Muscle layer of duodenum (tissue), 2 donors: ENCODE measurements at regions not wholly inside any gene's neighbourhood (a gene's known extent, or its start where the extent isn't known, plus 50 kb on each side); places are given as distances from the start of the nearest gene placed in this dataset.
A peak's percentile ranks its signal among the peaks of the same experiment; 100 is the strongest.

Source experiments
- H3K27ac ChIP-seq: one replicate; pipeline ENCODE4 v1.7.0; 2013; ENCODE audit warnings: mild to moderate bottlenecking, low read length
- H3K27me3 ChIP-seq: one replicate; pipeline ENCODE4 v1.7.0; 2013; ENCODE audit warnings: low read depth, mild to moderate bottlenecking, control low read depth, low read length
- H3K36me3 ChIP-seq, 2 donors: one replicate each; pipeline ENCODE4 v1.7.0; 2013; ENCODE audit warnings: low read length in 2 of 2, control low read depth in 1 of 2, mild to moderate bottlenecking in 1 of 2; ENCODE audit not compliant: insufficient read depth in 2 of 2, control insufficient read depth in 1 of 2
- H3K4me1 ChIP-seq, 2 donors: one replicate each; pipeline ENCODE4 v1.7.0; 2013; ENCODE audit warnings: low read length in 2 of 2, mild to moderate bottlenecking in 2 of 2, control low read depth in 1 of 2, moderate library complexity in 1 of 2; ENCODE audit not compliant: insufficient read depth in 2 of 2, control insufficient read depth in 1 of 2
- H3K4me3 ChIP-seq, 2 donors: one replicate each; pipeline ENCODE4 v1.7.0; 2013; ENCODE audit warnings: low read length in 2 of 2, low read depth in 1 of 2, mild to moderate bottlenecking in 1 of 2
- H3K9me3 ChIP-seq, 2 donors: one replicate each; pipeline ENCODE4 v1.7.0; 2013; ENCODE audit warnings: low read length in 2 of 2, control low read depth in 1 of 2, mild to moderate bottlenecking in 1 of 2; ENCODE audit not compliant: control insufficient read depth in 1 of 2
- donor health status: healthy.

DNA sequence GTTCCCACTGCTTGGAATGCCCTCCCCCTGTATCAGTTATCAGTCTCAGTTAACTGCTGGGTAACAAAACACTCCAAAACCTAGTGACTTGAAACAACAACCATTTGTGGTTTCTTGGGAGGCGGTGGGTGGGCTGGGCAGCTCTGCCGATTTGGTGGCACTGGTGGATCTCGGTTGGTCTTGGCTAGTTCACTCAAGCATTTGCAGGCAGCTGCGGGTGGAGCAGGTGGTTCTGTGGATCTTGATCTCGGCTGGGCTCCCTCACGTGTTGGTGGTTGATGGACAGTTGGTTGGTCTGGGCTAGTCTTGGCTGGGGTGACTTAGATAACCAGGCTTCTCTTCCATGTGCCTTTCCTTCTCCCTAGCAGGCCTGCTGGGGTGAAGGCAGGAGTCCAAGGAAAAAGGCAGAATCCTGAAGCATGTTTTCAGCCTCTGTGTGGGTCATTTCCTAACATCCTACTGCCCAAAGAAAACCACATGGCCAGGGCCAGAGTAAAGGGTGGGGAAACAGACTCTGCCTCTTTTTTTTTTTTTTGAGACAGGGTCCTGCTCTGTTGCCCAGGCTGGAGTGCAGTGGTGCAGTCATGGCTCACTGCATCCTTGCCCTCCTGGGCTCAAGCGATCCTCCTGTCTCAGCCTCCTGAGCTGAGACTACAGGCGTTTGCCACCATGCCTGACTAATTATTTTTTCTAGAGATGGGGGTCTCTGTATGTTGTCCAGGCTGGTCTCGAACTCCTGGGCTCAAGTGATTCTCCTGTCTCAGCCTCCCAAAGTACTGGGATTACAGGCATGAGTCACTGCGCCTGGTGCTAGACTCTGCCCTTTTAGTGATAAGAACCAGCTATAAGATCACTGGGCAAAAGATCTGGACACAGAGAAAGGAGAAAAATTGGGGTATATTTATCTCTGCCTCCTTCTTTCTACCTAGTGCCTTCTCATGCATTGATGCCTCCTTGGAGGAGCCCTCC lies 183.7 kb downstream of the RGS3 start:
- no peak overlapping the region for H3K27ac ChIP-seq
- no peaks in the 10 kb centered on the region for H3K27me3 ChIP-seq
- H3K36me3 ChIP-seq = no peaks in the 10 kb centered on the region
- H3K9me3 ChIP-seq = no peaks in the 10 kb centered on the region
- peaks cover 0 to 6% of the 10 kb centered on the region in 2 donors for H3K4me1 ChIP-seq
- no peak overlapping the region for H3K4me3 ChIP-seq

DNA sequence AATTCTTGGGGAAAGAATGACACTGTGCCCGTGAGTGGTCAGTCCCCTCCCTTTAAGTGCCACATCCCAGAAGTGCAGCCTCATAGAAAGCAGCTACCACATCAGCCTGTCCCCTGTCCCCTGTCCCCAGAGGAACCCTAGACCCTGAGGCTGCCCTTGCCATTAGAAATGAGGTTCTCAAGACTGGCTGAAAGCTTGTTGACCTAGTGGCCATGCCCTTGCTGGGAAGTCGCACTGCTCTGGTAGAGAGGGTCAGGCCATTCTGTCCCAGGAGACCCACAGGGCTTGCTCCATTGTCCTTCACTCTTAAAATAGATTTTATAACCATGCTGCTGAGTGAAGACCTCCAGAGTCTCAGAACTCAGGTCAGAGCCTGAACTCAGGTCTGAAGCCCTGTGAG lies 184.5 kb downstream of the RGS3 start:
- Histone ChIP-seq H3K36me3 (no peaks in the 10 kb centered on the region), H3K4me1 (peaks cover 0 to 6% of the 10 kb centered on the region in 2 donors), H3K27ac (no peak overlapping the region), H3K4me3 (no peak overlapping the region), H3K9me3 (no peaks in the 10 kb centered on the region), H3K27me3 (no peaks in the 10 kb centered on the region)

DNA sequence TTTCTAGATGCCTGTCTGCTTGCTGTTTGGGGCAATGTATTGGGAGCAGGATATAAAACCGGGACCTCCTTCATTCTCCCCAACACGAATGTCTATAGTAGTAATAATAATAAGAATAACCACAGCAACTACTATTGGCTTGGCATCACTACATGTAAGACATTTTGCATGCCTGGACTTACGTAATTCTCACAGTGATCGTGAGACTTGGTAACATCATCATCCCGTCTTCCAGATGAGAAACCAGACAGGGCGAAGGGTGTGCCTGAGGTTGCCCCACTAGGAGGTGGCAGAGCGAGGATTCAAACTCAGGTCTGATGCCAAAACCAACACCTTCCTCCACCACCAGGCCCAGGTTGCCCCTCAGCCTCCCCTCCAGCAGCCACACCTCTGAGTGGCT lies 185.1 kb downstream of the RGS3 start:
- Histone ChIP-seq H3K36me3 (no peaks in the 10 kb centered on the region), H3K4me3 (no peak overlapping the region), H3K27me3 (no peaks in the 10 kb centered on the region), H3K4me1 (peaks cover 0 to 6% of the 10 kb centered on the region in 2 donors), H3K9me3 (no peaks in the 10 kb centered on the region), H3K27ac (no peak overlapping the region)

DNA sequence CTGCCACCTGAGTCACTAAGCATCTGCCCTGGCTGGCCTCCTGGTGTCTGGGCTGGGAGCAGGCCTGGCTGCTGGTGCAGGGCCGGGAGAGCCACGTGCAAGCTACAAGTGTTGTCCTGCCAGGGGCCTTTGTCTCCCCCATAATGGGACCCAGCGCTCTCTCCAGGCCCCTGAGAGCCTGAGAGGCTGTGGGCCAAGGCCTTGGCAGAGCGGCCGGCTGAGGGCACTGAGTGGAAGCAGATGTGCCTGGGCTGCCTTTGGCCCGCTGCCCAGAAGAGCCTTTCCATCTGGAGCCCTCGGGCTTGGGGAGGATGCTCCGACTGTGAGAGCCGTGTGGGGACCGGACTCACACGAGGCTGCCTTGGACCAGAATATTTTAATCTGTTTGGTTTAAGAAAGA lies 185.5 kb downstream of the RGS3 start:
- Histone ChIP-seq H3K4me1 (peaks cover 0 to 6% of the 10 kb centered on the region in 2 donors), H3K4me3 (no peak overlapping the region), H3K27ac (no peak overlapping the region), H3K27me3 (no peaks in the 10 kb centered on the region), H3K36me3 (no peaks in the 10 kb centered on the region), H3K9me3 (no peaks in the 10 kb centered on the region)

DNA sequence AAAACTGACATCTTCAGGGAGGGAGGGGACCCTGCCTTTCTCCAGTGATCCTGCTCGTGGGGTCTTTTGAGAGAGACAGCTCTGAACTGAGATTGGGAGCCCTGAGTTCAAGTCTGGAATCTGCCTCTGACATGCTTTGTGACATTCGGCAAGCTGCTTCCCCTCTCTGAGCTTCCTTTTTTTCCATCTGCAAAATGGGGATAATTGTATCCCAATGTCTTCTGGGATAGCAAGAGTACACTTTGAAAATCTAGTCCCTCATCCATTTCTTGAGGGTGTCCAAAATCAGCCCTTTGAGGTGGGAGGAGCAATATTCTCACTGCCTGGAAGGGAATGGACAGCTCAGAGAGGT lies 186.3 kb downstream of the RGS3 start:
- H3K4me3 ChIP-seq = no peak overlapping the region
- H3K27me3 ChIP-seq = no peaks in the 10 kb centered on the region
- H3K9me3 ChIP-seq = no peaks in the 10 kb centered on the region
- peaks cover 3 to 7% of the 10 kb centered on the region in 2 donors for H3K4me1 ChIP-seq
- no peaks in the 10 kb centered on the region for H3K36me3 ChIP-seq
- no peak overlapping the region for H3K27ac ChIP-seq

DNA sequence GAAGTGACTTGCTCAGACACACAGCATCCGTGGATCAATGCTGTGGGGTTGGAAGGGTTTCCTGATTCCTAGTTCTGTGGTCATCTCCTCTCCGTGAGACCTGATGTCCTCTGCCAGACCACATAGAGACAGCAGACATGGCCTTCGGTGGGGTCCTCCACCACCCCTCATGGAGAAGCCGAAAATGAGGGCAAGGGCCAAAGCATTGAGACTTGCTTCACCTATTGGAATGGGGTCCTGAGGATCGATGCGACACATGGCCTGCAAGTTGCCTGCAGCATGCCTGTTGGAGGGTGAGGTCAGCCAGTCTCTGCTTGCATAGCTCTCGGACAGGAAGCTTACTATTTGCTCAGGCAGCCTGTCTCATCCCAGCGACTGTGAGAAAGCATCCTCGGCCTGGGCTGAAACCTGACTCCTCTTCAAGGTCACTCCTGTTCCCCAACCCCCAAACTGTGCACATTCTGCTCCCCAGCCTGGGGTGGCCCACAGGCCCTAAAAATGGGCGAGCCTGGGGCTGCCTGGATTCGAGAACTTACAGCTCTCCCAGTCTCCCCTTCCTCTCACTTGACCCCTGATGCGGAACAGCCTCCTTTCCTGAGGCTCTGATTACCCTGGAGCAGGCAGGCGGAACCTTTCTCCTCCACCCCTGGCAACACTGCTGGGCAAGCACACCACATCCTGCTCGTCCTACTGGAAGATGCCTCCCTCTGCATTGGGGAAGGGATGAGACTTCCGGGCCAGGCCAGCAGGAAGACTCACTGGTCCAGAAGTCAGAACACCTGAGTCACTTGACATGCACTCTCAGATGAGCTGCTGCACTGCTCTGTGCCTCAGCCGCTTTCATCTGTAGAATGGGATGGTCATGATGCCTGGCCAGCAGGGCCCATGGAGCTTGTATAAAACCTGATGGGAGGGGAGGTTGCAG lies 186.9 kb downstream of the RGS3 start:
- Histone ChIP-seq H3K27ac (no peak overlapping the region), H3K4me1 (peaks cover 3 to 12% of the 10 kb centered on the region in 2 donors), H3K36me3 (no peaks in the 10 kb centered on the region)

DNA sequence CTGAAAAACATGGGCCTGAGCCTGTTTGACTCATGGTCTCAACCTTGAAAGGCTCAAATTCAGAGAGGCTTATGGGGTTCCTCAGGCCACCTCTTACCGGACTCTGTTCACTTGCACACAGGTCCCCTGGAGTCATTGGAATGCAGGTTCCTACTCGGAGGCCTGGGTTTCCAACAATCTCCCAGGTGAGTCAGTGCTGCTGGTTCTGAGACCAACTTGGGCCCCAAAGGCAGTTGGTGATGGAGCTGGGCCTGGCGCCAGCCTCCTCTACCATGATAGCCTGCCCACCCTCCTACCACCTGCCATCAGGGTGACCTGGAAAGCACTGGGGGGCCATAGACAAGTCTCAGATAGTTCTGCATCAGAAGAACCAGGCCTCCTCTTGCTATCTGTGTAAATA lies 188.4 kb downstream of the RGS3 start:
- no peaks in the 10 kb centered on the region for H3K36me3 ChIP-seq
- peaks cover 3 to 12% of the 10 kb centered on the region in 2 donors for H3K4me1 ChIP-seq

More for the DNA sequence above, 186.9 kb downstream of the RGS3 start:
- no peaks in the 10 kb centered on the region for H3K27me3 ChIP-seq
- no peak overlapping the region for H3K4me3 ChIP-seq
- no peaks in the 10 kb centered on the region for H3K9me3 ChIP-seq

DNA sequence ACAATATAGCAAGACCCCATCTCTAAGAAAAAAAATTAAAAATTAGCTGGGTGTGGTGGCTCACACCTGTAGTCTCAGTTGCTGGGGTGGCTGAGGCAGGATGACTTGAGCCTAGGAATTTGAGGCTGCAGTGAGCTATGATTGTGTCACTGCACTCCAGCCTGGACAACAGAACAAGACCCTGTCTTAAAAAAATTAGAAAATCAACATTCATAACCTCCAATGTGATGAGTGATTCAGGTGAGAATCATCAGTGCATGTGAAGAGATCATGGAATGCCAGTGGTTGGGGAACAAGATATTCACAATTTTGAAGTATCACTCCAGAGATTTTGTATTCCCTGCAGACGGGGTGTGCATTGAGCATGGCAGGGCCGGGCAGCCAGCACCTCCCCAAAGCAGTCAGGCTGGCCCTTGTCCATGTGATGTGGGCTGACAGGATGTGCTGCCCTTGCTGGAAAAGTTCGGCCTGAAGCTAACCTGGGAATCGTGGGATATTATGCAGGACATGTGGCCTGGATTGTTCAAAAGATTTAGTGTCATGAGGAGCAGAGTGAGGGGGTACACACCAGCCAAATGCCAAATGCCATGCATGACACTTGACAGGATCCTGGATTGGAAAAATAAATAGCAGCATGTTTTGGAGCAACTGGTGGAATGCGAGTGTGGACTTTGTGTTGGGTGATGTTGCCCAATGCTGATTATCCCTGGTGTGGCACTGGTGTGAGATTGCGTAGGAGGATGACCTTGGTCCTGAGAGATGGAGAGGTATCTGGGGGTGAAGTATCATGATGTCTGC lies 189.0 kb downstream of the RGS3 start:
- Histone ChIP-seq H3K27ac (no peak overlapping the region), H3K4me3 (no peak overlapping the region), H3K4me1 (peaks cover 3 to 12% of the 10 kb centered on the region in 2 donors), H3K27me3 (no peaks in the 10 kb centered on the region), H3K9me3 (no peaks in the 10 kb centered on the region), H3K36me3 (no peaks in the 10 kb centered on the region)

More for the DNA sequence above, 188.4 kb downstream of the RGS3 start:
- Histone ChIP-seq H3K27ac (no peak overlapping the region), H3K9me3 (no peaks in the 10 kb centered on the region), H3K4me3 (no peak overlapping the region), H3K27me3 (no peaks in the 10 kb centered on the region)

DNA sequence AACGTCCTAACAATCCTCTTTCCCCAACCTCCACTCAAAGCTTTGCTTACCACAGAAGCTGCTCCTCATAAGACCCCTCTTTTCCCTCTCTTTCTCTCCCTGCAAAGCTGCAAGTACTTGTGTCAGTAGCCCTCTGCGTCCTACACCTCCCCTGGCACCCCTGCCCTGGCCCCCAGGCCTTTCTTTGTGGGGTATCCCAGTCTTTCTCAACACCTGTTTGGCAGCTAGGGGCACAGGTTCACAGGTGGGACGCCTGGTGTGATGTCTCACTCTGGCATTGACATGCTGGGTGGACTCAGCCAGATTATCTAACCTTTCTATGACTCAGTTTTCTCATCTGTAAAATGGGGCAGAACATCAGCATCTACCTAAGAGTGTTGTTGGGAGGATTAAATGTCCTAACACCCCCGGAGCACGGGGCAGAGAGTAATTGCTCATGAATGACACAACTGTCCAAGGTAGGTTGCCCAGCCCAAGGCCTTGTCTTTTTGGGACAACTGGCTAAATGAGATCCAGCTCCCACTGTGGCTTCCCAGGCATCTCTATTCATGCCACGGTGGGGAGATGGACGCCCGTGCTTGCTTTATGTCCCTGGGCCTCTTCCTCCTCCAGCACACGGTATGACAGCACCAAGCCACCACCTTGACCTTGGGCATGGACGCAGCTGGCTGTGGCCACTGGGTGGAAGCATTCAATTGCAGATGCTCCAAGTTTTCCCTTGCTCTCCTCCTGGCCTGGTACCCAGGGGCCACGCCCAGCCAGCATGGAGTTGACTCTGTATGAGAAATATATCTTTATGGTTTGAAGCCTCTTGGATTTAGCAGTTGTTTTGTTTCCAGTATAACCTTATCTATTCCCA lies 190.4 kb downstream of the RGS3 start:
- Histone ChIP-seq H3K27ac (peak overlapping the region; percentile 43), H3K4me1 (peaks cover 3 to 10% of the 10 kb centered on the region in 2 donors), H3K4me3 (no peak overlapping the region)

More for the DNA sequence above, 190.4 kb downstream of the RGS3 start:
- no peaks in the 10 kb centered on the region for H3K27me3 ChIP-seq
- no peaks in the 10 kb centered on the region for H3K36me3 ChIP-seq
- H3K9me3 ChIP-seq = no peaks in the 10 kb centered on the region
